GM10248 (cell line): ENCODE measurements at regions not wholly inside any gene's neighbourhood (a gene's known extent, or its start where the extent isn't known, plus 50 kb on each side); places are given as distances from the start of the nearest gene placed in this dataset.
A peak's percentile ranks its signal among the peaks of the same experiment; 100 is the strongest.

ENCODE experiments used
- CTCF ChIA-PET: fragments of 300-600 bp; sonication (Branson Sonifier 250); formaldehyde crosslinking; extraction: SDS; loops from one replicate; lab custom pipeline; 2021; ENCODE audit warnings: antibody characterized with exemption; lab: Yijun Ruan, JAX
- POLR2A ChIA-PET: fragments of 350-650 bp; sonication (Branson Sonifier 250); formaldehyde crosslinking; extraction: SDS; loops from one replicate; lab custom pipeline; 2020; ENCODE audit warnings: antibody characterized with exemption; lab: Yijun Ruan, JAX
- DNase-seq: peaks from one replicate; pipeline ENCODE4 v3.0.0; 2012; ENCODE audit errors: extremely low spot score
- TF ChIP-seq, protein P1 (sequence below): IDR thresholded peaks from 2 replicates; pipeline ENCODE4 v1.5.1; 2012; ENCODE audit warnings: mild to moderate bottlenecking, low read depth; ENCODE audit errors: extremely low read depth, missing control alignments, control extremely low read depth

DNA sequence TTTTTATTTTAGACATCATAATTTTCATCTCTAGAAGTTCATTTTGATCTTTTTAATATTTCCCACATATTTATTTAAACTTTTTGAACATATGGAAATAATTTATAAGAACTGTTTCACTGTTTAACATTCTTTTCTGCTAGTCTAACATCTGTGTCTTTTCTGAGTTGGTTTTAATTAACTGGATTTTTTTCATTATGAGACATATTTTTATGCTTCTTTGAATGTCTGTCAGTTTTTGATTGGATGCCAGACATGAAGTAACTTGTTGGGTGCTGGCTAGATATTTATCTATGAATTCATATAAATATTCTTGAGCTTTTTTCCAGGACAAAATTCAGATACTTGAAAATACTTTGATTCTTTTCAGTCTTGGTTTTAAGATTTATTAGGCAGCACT is 317.8 kb upstream of the NCAM1 start:
- DNase-seq, result no peak
- ChIA-PET CTCF (interaction anchor here (1.6 kb wide), 1 partner anchor 24 kb away, joined by 4 read pairs; no protein-coding TSS in a partner anchor), POLR2A (no interaction called here)
- TF ChIP-seq, protein P1, sequence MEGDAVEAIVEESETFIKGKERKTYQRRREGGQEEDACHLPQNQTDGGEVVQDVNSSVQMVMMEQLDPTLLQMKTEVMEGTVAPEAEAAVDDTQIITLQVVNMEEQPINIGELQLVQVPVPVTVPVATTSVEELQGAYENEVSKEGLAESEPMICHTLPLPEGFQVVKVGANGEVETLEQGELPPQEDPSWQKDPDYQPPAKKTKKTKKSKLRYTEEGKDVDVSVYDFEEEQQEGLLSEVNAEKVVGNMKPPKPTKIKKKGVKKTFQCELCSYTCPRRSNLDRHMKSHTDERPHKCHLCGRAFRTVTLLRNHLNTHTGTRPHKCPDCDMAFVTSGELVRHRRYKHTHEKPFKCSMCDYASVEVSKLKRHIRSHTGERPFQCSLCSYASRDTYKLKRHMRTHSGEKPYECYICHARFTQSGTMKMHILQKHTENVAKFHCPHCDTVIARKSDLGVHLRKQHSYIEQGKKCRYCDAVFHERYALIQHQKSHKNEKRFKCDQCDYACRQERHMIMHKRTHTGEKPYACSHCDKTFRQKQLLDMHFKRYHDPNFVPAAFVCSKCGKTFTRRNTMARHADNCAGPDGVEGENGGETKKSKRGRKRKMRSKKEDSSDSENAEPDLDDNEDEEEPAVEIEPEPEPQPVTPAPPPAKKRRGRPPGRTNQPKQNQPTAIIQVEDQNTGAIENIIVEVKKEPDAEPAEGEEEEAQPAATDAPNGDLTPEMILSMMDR, result no peak

GRCh38 chr11:112644410-112645131 is 316.6 kb upstream of the NCAM1 start:
- DNase-seq, result peak; percentile 27
- POLR2A ChIA-PET, result no interaction called here
- TF ChIP-seq, protein P1, result no peak
- CTCF ChIA-PET, result no interaction called here

DNA sequence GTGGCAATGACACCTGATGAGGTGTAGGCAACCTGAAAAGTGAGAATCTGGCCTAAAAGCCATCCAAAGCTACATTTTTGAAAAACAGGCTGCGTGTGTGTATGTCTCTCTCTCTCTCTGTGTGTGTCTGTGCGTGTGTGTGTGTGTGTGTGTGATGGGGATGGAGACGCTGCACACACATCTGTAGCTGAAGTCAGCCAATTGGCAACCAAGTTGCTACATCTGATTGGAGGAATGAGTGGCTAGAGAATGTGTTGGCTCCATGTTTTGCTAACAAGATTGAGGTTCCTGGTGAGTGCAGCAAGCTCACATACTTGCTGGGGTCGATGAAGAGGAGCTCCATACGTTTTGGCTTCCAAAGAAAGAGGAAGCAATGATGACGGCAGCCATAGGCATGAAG is 311.4 kb upstream of the NCAM1 start:
- TF ChIP-seq, protein P1, result no peak
- ChIA-PET CTCF (interaction anchor here (0.7 to 1.8 kb wide), 2 partner anchors 19 to 22 kb away, joined by 3 read pairs; no protein-coding TSS in a partner anchor), POLR2A (no interaction called here)
- no peak for DNase-seq

DNA sequence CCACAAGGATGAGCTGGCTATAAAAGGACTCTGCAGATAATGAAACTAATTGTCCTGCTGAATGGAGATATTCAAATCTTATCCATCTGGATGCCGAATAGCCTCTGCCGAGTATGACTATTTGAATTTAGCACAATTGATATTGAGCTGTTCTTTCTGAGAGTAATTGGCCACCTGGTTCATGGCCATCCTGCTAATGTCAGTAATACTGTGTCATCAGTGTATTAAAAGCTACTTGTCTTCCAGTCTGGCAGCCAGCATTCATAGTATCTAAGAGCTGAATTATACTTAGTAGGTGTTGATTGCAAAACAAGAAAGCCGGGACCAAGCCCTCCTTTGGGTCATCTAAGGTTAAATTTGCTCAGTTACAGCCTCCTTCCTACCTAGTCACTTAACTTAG is 310.7 kb upstream of the NCAM1 start:
- ChIA-PET POLR2A (no interaction called here), CTCF (interaction anchor here (1.8 kb wide), 1 partner anchor 20 kb away, joined by 3 read pairs; no protein-coding TSS in a partner anchor)
- TF ChIP-seq, protein P1, result no peak
- DNase-seq, result no peak

DNA sequence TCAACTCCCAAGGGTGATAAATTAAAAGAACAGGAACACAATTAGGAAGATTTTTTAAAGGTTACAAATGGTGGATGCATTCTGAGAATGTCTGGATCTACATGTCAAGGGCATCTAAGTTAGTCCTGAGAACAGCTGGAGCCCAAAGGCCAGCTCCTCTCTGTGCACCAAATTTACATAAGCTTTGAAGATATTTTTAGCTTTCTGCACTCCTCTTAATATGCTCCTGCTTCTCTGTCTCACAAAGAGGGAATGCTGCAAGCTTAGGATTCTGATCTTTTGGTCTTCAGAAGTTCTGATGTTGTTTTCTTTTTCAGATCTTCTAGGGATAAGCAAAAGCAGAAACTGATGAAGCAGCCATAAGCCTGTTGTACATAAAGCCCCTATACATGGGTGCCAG is 309.8 kb upstream of the NCAM1 start:
- no peak for DNase-seq
- TF ChIP-seq, protein P1, result no peak
- CTCF ChIA-PET, result no interaction called here
- POLR2A ChIA-PET, result no interaction called here

DNA sequence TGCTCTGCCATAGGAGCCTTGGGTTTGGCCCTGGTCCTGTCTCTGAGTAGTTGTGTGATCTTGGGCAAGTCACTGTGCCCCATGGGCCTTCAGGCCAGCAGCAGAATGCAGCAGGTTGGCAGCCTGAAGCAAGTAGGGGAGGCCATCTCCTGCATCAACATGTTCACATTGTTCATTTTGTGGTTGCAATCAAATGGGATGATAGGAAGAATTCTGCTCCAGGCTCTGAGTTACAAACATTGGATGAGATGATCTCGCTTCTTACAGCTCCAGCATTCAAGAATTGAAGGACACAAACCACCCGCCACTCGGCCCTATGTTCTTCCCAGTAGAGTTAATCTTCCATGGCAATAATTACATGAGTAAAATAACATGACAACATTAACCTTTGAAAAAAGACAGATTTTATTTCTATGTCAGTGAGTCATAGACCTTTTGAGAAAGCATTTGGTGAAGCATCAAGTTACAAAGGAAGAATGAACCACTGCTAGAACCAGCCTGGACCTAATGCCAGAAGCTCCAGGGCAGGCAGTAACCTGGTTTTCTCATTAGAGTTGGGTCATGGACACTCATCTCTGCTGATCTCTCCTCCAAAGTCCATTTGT is 308.3 kb upstream of the NCAM1 start:
- DNase-seq, result no peak
- CTCF ChIA-PET, result no interaction called here
- POLR2A ChIA-PET, result no interaction called here
- TF ChIP-seq, protein P1, result no peak
